ENCODE measurements at regions not wholly inside any gene's neighbourhood (a gene's known extent, or its start where the extent isn't known, plus 50 kb on each side); places are given as distances from the start of the nearest gene placed in this dataset.

- no peaks in the 10 kb centered on the region for H3K4me1 ChIP-seq (ENCODE audit: control insufficient read depth, insufficient read depth, low read length)
- H3K9ac ChIP-seq (ENCODE audit: low read depth, low read length) = no peak overlapping the region
- dilution Hi-C loops (cut with HindIII; ENCODE audit: low sequenced_read_pairs, unreplicated experiment) = no loop called here
- H2BK120ac ChIP-seq (ENCODE audit: low read depth, low read length) = no peak overlapping the region
- no peak overlapping the region for H3K18ac ChIP-seq (ENCODE audit: low read depth, low read length)
- in situ Hi-C loops (cut with MboI; ENCODE audit: low sequenced_read_pairs) = no loop called here
- H3K79me1 ChIP-seq (ENCODE audit: low read depth in 1 of 2, low read length in 2 of 2) = no peaks in the 10 kb centered on the region
- H3K56ac ChIP-seq (ENCODE audit: extremely low read depth, insufficient read depth, low read length) = no peak overlapping the region
- BruUV-seq (replicated peaks) = no TSS peak
- H3K36me3 ChIP-seq (ENCODE audit: control insufficient read depth, insufficient read depth, low read length) = no peaks in the 10 kb centered on the region
- no peak overlapping the region for H4K5ac ChIP-seq (ENCODE audit: low read depth, low read length)
- H3K4me3 ChIP-seq (ENCODE audit: insufficient read depth, low read depth, low read length) = no peak overlapping the region
- no peak overlapping the region for H2BK5ac ChIP-seq (ENCODE audit: low read depth, low read length, poor library complexity, severe bottlenecking)
- H4K91ac ChIP-seq (ENCODE audit: insufficient read depth, low read depth, low read length) = no peak overlapping the region
- no peaks in the 10 kb centered on the region for H3K9me3 ChIP-seq (ENCODE audit: control insufficient read depth, insufficient read depth, low read length)
- intact Hi-C loops (cut with micrococcal nuclease) = no loop called here
- H2BK20ac ChIP-seq (ENCODE audit: low read depth, low read length) = no peak overlapping the region
- no peak overlapping the region for H3K23ac ChIP-seq (ENCODE audit: low read depth, low read length)
- DNase-seq (no peak), ATAC-seq (ENCODE audit: low read depth) (no peak)
- H2BK15ac ChIP-seq (ENCODE audit: low read depth, low read length) = no peak overlapping the region
- H4K20me1 ChIP-seq (ENCODE audit: insufficient read depth, low read length) = no peaks in the 10 kb centered on the region
- POLR2A ChIA-PET (ENCODE audit: unreplicated experiment) = no interaction called here
- H3K27me3 ChIP-seq (ENCODE audit: control insufficient read depth, insufficient read depth, low read length) = no peaks in the 10 kb centered on the region
- no peak overlapping the region for H2AK5ac ChIP-seq (ENCODE audit: low read depth, low read length)
- no peak overlapping the region for H2AFZ ChIP-seq (replicated peaks; ENCODE audit: low read length, poor library complexity)
- H2AK9ac ChIP-seq (replicated peaks; ENCODE audit: low read depth, low read length, poor library complexity) = no peak overlapping the region
- no peak overlapping the region for H3K27ac ChIP-seq (ENCODE audit: insufficient read depth, low read length)
- no peak overlapping the region for H3K14ac ChIP-seq (replicated peaks; ENCODE audit: low read depth, low read length)
- CTCF ChIA-PET = no interaction called here
- no peak overlapping the region for H4K8ac ChIP-seq (ENCODE audit: low read depth in 2 of 2, low read length in 2 of 2)
- H3K4me2 ChIP-seq (ENCODE audit: low read depth, low read length) = no peak overlapping the region
- TF ChIP-seq CHD1 (IDR thresholded peaks at IDR 0.05; ENCODE audit: low read depth, low read length) (no peak), MAFK (IDR thresholded peaks at IDR 0.05; ENCODE audit: low read depth, low read length) (no peak), POLR2A (IDR thresholded peaks at IDR 0.05; ENCODE audit: low read depth, low read length) (no peak), USF2 (IDR thresholded peaks at IDR 0.05; ENCODE audit: low read depth, low read length) (no peak)
- TF ChIP-seq, protein P1, sequence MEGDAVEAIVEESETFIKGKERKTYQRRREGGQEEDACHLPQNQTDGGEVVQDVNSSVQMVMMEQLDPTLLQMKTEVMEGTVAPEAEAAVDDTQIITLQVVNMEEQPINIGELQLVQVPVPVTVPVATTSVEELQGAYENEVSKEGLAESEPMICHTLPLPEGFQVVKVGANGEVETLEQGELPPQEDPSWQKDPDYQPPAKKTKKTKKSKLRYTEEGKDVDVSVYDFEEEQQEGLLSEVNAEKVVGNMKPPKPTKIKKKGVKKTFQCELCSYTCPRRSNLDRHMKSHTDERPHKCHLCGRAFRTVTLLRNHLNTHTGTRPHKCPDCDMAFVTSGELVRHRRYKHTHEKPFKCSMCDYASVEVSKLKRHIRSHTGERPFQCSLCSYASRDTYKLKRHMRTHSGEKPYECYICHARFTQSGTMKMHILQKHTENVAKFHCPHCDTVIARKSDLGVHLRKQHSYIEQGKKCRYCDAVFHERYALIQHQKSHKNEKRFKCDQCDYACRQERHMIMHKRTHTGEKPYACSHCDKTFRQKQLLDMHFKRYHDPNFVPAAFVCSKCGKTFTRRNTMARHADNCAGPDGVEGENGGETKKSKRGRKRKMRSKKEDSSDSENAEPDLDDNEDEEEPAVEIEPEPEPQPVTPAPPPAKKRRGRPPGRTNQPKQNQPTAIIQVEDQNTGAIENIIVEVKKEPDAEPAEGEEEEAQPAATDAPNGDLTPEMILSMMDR (conservative IDR thresholded peaks at IDR 0.05; ENCODE audit: low read depth, low read length) = no peak
- H3K9me1 ChIP-seq (ENCODE audit: insufficient read depth, low read length) = no peaks in the 10 kb centered on the region
- WGBS, 2 experiments (ENCODE audit: extremely low coverage in 2 of 2, insufficient read length in 1 of 2) = no CpG with 5 or more reads among the region's 3 CpGs
- H3K4ac ChIP-seq (ENCODE audit: low read depth, low read length) = no peak overlapping the region
Observed at GRCh38 chr11:90788961-90789360, 566.1 kb upstream of the CHORDC1 start.

Measured in IMR-90 (cell line).